Progenitor cell of endocrine pancreas (in vitro differentiated cells): ENCODE measurements at regions not wholly inside any gene's neighbourhood (a gene's known extent, or its start where the extent isn't known, plus 50 kb on each side); places are given as distances from the start of the nearest gene placed in this dataset.

Source experiments
- DNase-seq: peaks from one replicate; pipeline ENCODE4 v3.0.0; 2021; ENCODE audit warnings: low spot score; ENCODE audit not compliant: unreplicated experiment
- H3K27ac Mint-ChIP-seq: 2 replicates; pipeline ENCODE4 v1.8.0; 2021; ENCODE audit warnings: mild to moderate bottlenecking, moderate library complexity, mixed read lengths
- H3K27me3 Mint-ChIP-seq: 2 replicates; pipeline ENCODE4 v1.8.0; 2021; ENCODE audit warnings: mixed read lengths
- H3K36me3 Mint-ChIP-seq: 2 replicates; pipeline ENCODE4 v1.8.0; 2022; ENCODE audit warnings: mixed read lengths; ENCODE audit not compliant: insufficient read depth
- H3K4me1 Mint-ChIP-seq: 2 replicates; pipeline ENCODE4 v1.8.0; 2021; ENCODE audit warnings: low read depth, mixed read lengths
- H3K4me3 Mint-ChIP-seq: 2 replicates; pipeline ENCODE4 v1.8.0; 2021; ENCODE audit warnings: low read depth, mild to moderate bottlenecking, moderate library complexity, mixed read lengths
- H3K9me3 Mint-ChIP-seq: 2 replicates; pipeline ENCODE4 v1.8.0; 2021; ENCODE audit warnings: low read depth, mixed read lengths
- CTCF ChIP-seq: fragments of 200-600 bp; sonication (generic); IDR thresholded peaks from one replicate; pipeline ENCODE4 v1.5.0; 2021; ENCODE audit warnings: antibody characterized with exemption, mild to moderate bottlenecking; ENCODE audit not compliant: unreplicated experiment

GRCh38 chr15:58257776-58258325, 119.7 kb downstream of the AQP9 start:
- Mint-ChIP-seq H3K9me3 (peaks cover 2% of the 10 kb centered on the region), H3K27ac (peak overlapping the region; percentile 78), H3K27me3 (peaks cover 4% of the 10 kb centered on the region), H3K36me3 (no peaks in the 10 kb centered on the region), H3K4me1 (no peaks in the 10 kb centered on the region), H3K4me3 (no peak overlapping the region)
- DNase-seq, result no peak
- no peak for TF ChIP-seq CTCF

GRCh38 chr15:58258501-58259292, 120.5 kb downstream of the AQP9 start:
- no peaks in the 10 kb centered on the region for H3K36me3 Mint-ChIP-seq
- H3K4me1 Mint-ChIP-seq, result no peaks in the 10 kb centered on the region
- H3K27me3 Mint-ChIP-seq, result peaks cover 2% of the 10 kb centered on the region
- H3K9me3 Mint-ChIP-seq, result peaks cover 2% of the 10 kb centered on the region
- TF ChIP-seq CTCF, result no peak
- no peak overlapping the region for H3K27ac Mint-ChIP-seq
- no peak overlapping the region for H3K4me3 Mint-ChIP-seq
- no peak for DNase-seq

- Mint-ChIP-seq H3K27ac (no peak overlapping the region), H3K9me3 (no peaks in the 10 kb centered on the region), H3K36me3 (no peaks in the 10 kb centered on the region), H3K27me3 (no peaks in the 10 kb centered on the region), H3K4me3 (no peak overlapping the region), H3K4me1 (no peaks in the 10 kb centered on the region)
- TF ChIP-seq CTCF, result no peak
- no peak for DNase-seq
These were observed 122.1 kb downstream of the AQP9 start for GRCh38 chr15:58260205-58260724.

GRCh38 chr15:58260725-58261267, 122.6 kb downstream of the AQP9 start:
- Mint-ChIP-seq H3K4me1 (no peaks in the 10 kb centered on the region), H3K9me3 (no peaks in the 10 kb centered on the region), H3K27ac (no peak overlapping the region), H3K27me3 (no peaks in the 10 kb centered on the region), H3K4me3 (no peak overlapping the region), H3K36me3 (no peaks in the 10 kb centered on the region)
- TF ChIP-seq CTCF, result no peak
- DNase-seq, result no peak

- no peaks in the 10 kb centered on the region for H3K9me3 Mint-ChIP-seq
- H3K4me1 Mint-ChIP-seq, result no peaks in the 10 kb centered on the region
- H3K27me3 Mint-ChIP-seq, result no peaks in the 10 kb centered on the region
- TF ChIP-seq CTCF, result no peak
- H3K36me3 Mint-ChIP-seq, result no peaks in the 10 kb centered on the region
- H3K27ac Mint-ChIP-seq, result no peak overlapping the region
- no peak overlapping the region for H3K4me3 Mint-ChIP-seq
- DNase-seq, result no peak
These were observed 123.2 kb downstream of the AQP9 start for GRCh38 chr15:58261368-58261767.
